ENCODE measurements at regions not wholly inside any gene's neighbourhood (a gene's known extent, or its start where the extent isn't known, plus 50 kb on each side); places are given as distances from the start of the nearest gene placed in this dataset.

GRCh38 chr21:16037421-16037955 lies 307.7 kb downstream of the USP25 start:
- TF ChIP-seq POLR2AphosphoS5 (IDR thresholded peaks at IDR 0.05; ENCODE audit: low read depth) (no peak), ZNF462 (CRISPR knock-in tag; IDR thresholded peaks at IDR 0.05) (no peak), ZNF114 (CRISPR knock-in tag; IDR thresholded peaks at IDR 0.05) (no peak), ETS1 (IDR thresholded peaks at IDR 0.05) (no peak), CTCF (conservative IDR thresholded peaks at IDR 0.05; ENCODE audit: low read depth in 2 of 2) (no peak), STAT1 (IDR thresholded peaks at IDR 0.05; ENCODE audit: unreplicated experiment) (no peak), CREB1 (CRISPR knock-in tag; IDR thresholded peaks at IDR 0.05; ENCODE audit: low read depth) (no peak), EZH2 (IDR thresholded peaks at IDR 0.05; ENCODE audit: low read depth, unreplicated experiment) (no peak), ZNF331 (CRISPR knock-in tag; IDR thresholded peaks at IDR 0.05; ENCODE audit: low read depth) (no peak), JUNB (IDR thresholded peaks at IDR 0.05; ENCODE audit: unreplicated experiment) (no peak)
- TF ChIP-seq, protein P1, sequence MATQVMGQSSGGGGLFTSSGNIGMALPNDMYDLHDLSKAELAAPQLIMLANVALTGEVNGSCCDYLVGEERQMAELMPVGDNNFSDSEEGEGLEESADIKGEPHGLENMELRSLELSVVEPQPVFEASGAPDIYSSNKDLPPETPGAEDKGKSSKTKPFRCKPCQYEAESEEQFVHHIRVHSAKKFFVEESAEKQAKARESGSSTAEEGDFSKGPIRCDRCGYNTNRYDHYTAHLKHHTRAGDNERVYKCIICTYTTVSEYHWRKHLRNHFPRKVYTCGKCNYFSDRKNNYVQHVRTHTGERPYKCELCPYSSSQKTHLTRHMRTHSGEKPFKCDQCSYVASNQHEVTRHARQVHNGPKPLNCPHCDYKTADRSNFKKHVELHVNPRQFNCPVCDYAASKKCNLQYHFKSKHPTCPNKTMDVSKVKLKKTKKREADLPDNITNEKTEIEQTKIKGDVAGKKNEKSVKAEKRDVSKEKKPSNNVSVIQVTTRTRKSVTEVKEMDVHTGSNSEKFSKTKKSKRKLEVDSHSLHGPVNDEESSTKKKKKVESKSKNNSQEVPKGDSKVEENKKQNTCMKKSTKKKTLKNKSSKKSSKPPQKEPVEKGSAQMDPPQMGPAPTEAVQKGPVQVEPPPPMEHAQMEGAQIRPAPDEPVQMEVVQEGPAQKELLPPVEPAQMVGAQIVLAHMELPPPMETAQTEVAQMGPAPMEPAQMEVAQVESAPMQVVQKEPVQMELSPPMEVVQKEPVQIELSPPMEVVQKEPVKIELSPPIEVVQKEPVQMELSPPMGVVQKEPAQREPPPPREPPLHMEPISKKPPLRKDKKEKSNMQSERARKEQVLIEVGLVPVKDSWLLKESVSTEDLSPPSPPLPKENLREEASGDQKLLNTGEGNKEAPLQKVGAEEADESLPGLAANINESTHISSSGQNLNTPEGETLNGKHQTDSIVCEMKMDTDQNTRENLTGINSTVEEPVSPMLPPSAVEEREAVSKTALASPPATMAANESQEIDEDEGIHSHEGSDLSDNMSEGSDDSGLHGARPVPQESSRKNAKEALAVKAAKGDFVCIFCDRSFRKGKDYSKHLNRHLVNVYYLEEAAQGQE (IDR thresholded peaks at IDR 0.05; ENCODE audit: unreplicated experiment) = no peak
- H3K4me3 Mint-ChIP-seq = no peak overlapping the region
- Histone ChIP-seq H3K9me2 (ENCODE audit: insufficient read depth) (peaks cover 4% of the 10 kb centered on the region; the same call in 1 of the 2 replicates), H3K36me3 (ENCODE audit: insufficient read depth) (no peaks in the 10 kb centered on the region), H3K4me1 (ENCODE audit: insufficient read depth) (no peaks in the 10 kb centered on the region), H3K4me2 (no peak overlapping the region), H3K4me3 (no peak overlapping the region), H3K27ac (ENCODE audit: low read depth) (no peak overlapping the region), H3K79me2 (replicated peaks; ENCODE audit: insufficient read depth) (no peaks in the 10 kb centered on the region), H4K20me1 (replicated peaks; ENCODE audit: insufficient read depth) (no peaks in the 10 kb centered on the region), H2AFZ (no peak overlapping the region), H3K27me3 (ENCODE audit: insufficient read depth) (no peaks in the 10 kb centered on the region), H3F3A (replicated peaks; ENCODE audit: low read depth) (no peaks in the 10 kb centered on the region)
- ATAC-seq (no peak), DNase-seq (ENCODE audit: low spot score) (no peak)
- 0 out of 3 replicates have a peak, but pooled peaks cover 5% of the 10 kb centered on the region for H3K9me3 Mint-ChIP-seq
- no peak overlapping the region for H3K27ac Mint-ChIP-seq
- H3K36me3 Mint-ChIP-seq (ENCODE audit: low read depth) = no peaks in the 10 kb centered on the region
- H3K27me3 Mint-ChIP-seq (ENCODE audit: insufficient read depth, low read depth, poor library complexity) = no peaks in the 10 kb centered on the region
- peaks cover 2% of the 10 kb centered on the region; the same call in 2 of the 3 replicates for H3K4me1 Mint-ChIP-seq

Measured in GM23338 (cell line).